Sigmoid colon (tissue), 6 donors: ENCODE measurements at regions not wholly inside any gene's neighbourhood (a gene's known extent, or its start where the extent isn't known, plus 50 kb on each side); places are given as distances from the start of the nearest gene placed in this dataset.

Experiments
- DNase-seq: peaks from one replicate; pipeline ENCODE4 v3.0.0-alpha.2; 2019
- H3K27ac ChIP-seq, 4 donors: fragments of 200-600 bp; sonication (generic); one replicate each; pipeline ENCODE4 v1.5.1; 2016 to 2019; ENCODE audit warnings: mild to moderate bottlenecking in 1 of 4
- H3K27me3 ChIP-seq, 3 donors: fragments of 200-600 bp; sonication (generic); one replicate each; pipeline ENCODE4 v1.5.1; 2019; ENCODE audit warnings: mild to moderate bottlenecking in 1 of 3
- H3K36me3 ChIP-seq, 4 donors: fragments of 200-600 bp; sonication (generic); one replicate each; pipeline ENCODE4 v1.5.1; 2016 to 2019
- H3K4me1 ChIP-seq, 4 donors: fragments of 200-600 bp; sonication (generic); one replicate each; pipeline ENCODE4 v1.5.1; 2017 to 2019
- H3K4me3 ChIP-seq, 4 donors: fragments of 200-600 bp; sonication (generic); one replicate each; pipeline ENCODE4 v1.5.1; 2017 to 2019; ENCODE audit warnings: mild to moderate bottlenecking in 2 of 4, moderate library complexity in 1 of 4
- H3K9me3 ChIP-seq, 4 donors: fragments of 200-600 bp in 3 of 4; sonication (generic) in 3 of 4; one replicate each; pipeline versions ENCODE4 v1.5.1 to v1.6.1; 2013 to 2019
- CTCF ChIP-seq, 4 experiments: fragments of 450-650 bp in 3 of 4; fragments of 200-600 bp in 1 of 4; IDR thresholded peaks; one replicate each; pipeline ENCODE4 v1.5.1; 2016 to 2019; ENCODE audit warnings: antibody characterized with exemption in 4 of 4, mild to moderate bottlenecking in 3 of 4, moderate library complexity in 2 of 4
- EP300 ChIP-seq, 4 donors: sonication (generic); formaldehyde crosslinking; IDR thresholded peaks; one replicate each; pipeline ENCODE4 v1.6.1; 2017; ENCODE audit warnings: antibody characterized with exemption in 4 of 4
- POLR2A ChIP-seq, 2 donors: fragments of 450-650 bp; IDR thresholded peaks; one replicate each; pipeline ENCODE4 v1.6.1; 2016; ENCODE audit warnings: antibody characterized with exemption in 2 of 2, mild to moderate bottlenecking in 2 of 2, moderate library complexity in 2 of 2
- POLR2AphosphoS5 ChIP-seq, 4 donors: sonication (generic); formaldehyde crosslinking; IDR thresholded peaks; one replicate each; pipeline ENCODE4 v1.6.1; 2017; ENCODE audit warnings: antibody characterized with exemption in 4 of 4
- WGBS, 2 donors: extraction: QIAGEN DNeasy Blood & Tissue Kit; methylation state at CpG; one replicate each; pipeline ENCODE4 v1.1.7; 2013; 5-methylcytosine and 5-hydroxymethylcytosine counted together
- intact Hi-C: fragments of 100-400 bp; cut with DNase I; formaldehyde crosslinking; loops from one replicate; pipeline ENCODE4 v1.15.1; 2023
- donor health status: healthy with polysubstance abuse.
- donor health status: healthy.

GRCh38 chr10:78760463-78761310 lies 308.1 kb upstream of the ZMIZ1 start:
- Histone ChIP-seq H3K27me3 (no peaks in the 10 kb centered on the region), H3K9me3 (no peaks in the 10 kb centered on the region), H3K4me3 (no peak overlapping the region), H3K36me3 (no peaks in the 10 kb centered on the region), H3K4me1 (peaks cover 0 to 42% (median 38%) of the 10 kb centered on the region in 4 donors), H3K27ac (peak overlapping the region in 1 of 4 donors; percentile 30)
- TF ChIP-seq EP300 (IDR thresholded peaks at IDR 0.05): no peak
- TF ChIP-seq POLR2AphosphoS5 (IDR thresholded peaks at IDR 0.05): no peak
- no peak for TF ChIP-seq CTCF (IDR thresholded peaks at IDR 0.05)
- DNase-seq: no peak
- WGBS, 2 donors: 84 to 89% methylated on average over 8 of the region's 8 CpGs
- intact Hi-C loops: no loop called here

- no peaks in the 10 kb centered on the region for H3K9me3 ChIP-seq
- H3K27me3 ChIP-seq: no peaks in the 10 kb centered on the region
- H3K27ac ChIP-seq: peak overlapping the region in 1 of 4 donors; percentile 30
- intact Hi-C loops: no loop called here
- WGBS, 2 donors: 89 to 92% methylated on average over 12 of the region's 12 CpGs
- DNase-seq: no peak
- no peaks in the 10 kb centered on the region for H3K36me3 ChIP-seq
- H3K4me3 ChIP-seq: no peak overlapping the region
- TF ChIP-seq POLR2AphosphoS5 (IDR thresholded peaks at IDR 0.05): no peak
- no peak for TF ChIP-seq CTCF (IDR thresholded peaks at IDR 0.05)
- no peak for TF ChIP-seq EP300 (IDR thresholded peaks at IDR 0.05)
- no peak for TF ChIP-seq POLR2A (IDR thresholded peaks at IDR 0.05)
- peaks cover 0 to 40% (median 37%) of the 10 kb centered on the region in 4 donors for H3K4me1 ChIP-seq
Measured at GRCh38 chr10:78761311-78761781, 307.4 kb upstream of the ZMIZ1 start.

GRCh38 chr10:78762086-78762630 lies 306.6 kb upstream of the ZMIZ1 start:
- peak overlapping the region in 1 of 4 donors; percentile 78 for H3K27ac ChIP-seq
- peaks cover 0 to 32% (median 29%) of the 10 kb centered on the region in 4 donors for H3K4me1 ChIP-seq
- no peaks in the 10 kb centered on the region for H3K27me3 ChIP-seq
- no peaks in the 10 kb centered on the region for H3K9me3 ChIP-seq
- whole genome bisulfite sequencing, 2 donors: 92 to 93% methylated on average over 7 of the region's 7 CpGs
- no peaks in the 10 kb centered on the region for H3K36me3 ChIP-seq
- TF ChIP-seq POLR2A (IDR thresholded peaks at IDR 0.05) (no peak), CTCF (IDR thresholded peaks at IDR 0.05) (no peak), POLR2AphosphoS5 (IDR thresholded peaks at IDR 0.05) (no peak), EP300 (IDR thresholded peaks at IDR 0.05) (no peak)
- H3K4me3 ChIP-seq: no peak overlapping the region
- DNase-seq: no peak
- intact Hi-C loops: no loop called here

GRCh38 chr10:78763234-78763633 lies 305.5 kb upstream of the ZMIZ1 start:
- no peak for DNase-seq
- TF ChIP-seq CTCF (IDR thresholded peaks at IDR 0.05) (no peak), EP300 (IDR thresholded peaks at IDR 0.05) (no peak)
- H3K4me1 ChIP-seq: peaks cover 0 to 27% (median 20%) of the 10 kb centered on the region in 4 donors
- H3K36me3 ChIP-seq: no peaks in the 10 kb centered on the region
- H3K27ac ChIP-seq: peak overlapping the region; percentile 66 to 78 (median 71)
- intact Hi-C loops: no loop called here
- 86 to 91% methylated on average over 6 of the region's 6 CpGs for WGBS, 2 donors
- no peak overlapping the region for H3K4me3 ChIP-seq
- H3K27me3 ChIP-seq: no peaks in the 10 kb centered on the region
- no peaks in the 10 kb centered on the region for H3K9me3 ChIP-seq
